H54 (cell line): ENCODE measurements at regions not wholly inside any gene's neighbourhood (a gene's known extent, or its start where the extent isn't known, plus 50 kb on each side); places are given as distances from the start of the nearest gene placed in this dataset.

Experiments used
- DNase-seq: peaks from one replicate; pipeline ENCODE4 v3.0.0; 2011; ENCODE audit warnings: low spot score, mixed read lengths; ENCODE audit not compliant: insufficient read length
- FAIRE-seq: peaks from 3 replicates; lab custom pipeline; 2011; peaks lifted over from hg19 to GRCh38; lab: Jason Lieb, UNC
- POLR2A ChIP-seq: IDR thresholded peaks from 2 replicates; pipeline ENCODE4 v1.6.1; 2011; ENCODE audit warnings: low read depth, mild to moderate bottlenecking, low read length

- TF ChIP-seq POLR2A, result no peak
- DNase-seq (no peak), FAIRE-seq (no peak)
Observed at GRCh38 chr4:189302719-189303118, 638.0 kb upstream of the FRG1 start.

GRCh38 chr4:189304167-189304566 lies 636.5 kb upstream of the FRG1 start:
- no peak for DNase-seq
- no peak for TF ChIP-seq POLR2A
- FAIRE-seq, result no peak

DNA sequence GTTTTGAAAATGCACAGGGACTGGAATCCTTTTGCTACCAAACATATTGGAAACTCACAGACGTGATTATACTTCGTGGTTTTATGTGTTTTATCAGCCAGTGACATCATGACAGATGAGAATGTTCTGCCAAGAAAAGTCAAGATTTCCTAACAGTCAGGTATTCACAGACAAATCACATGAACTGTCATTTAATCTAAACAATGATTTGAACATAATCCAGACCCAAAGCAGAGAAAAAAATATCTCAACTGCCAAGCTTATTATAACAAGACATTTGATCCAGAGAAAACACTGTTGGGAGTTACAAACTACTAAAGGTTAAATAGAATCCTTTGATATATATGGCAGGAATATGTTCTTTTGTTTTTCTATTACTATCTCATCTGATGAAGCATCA lies 635.9 kb upstream of the FRG1 start:
- DNase-seq (no peak), FAIRE-seq (no peak)
- TF ChIP-seq POLR2A, result no peak

GRCh38 chr4:189305500-189305899 lies 635.2 kb upstream of the FRG1 start:
- no peak for DNase-seq
- TF ChIP-seq POLR2A, result no peak
- FAIRE-seq, result no peak

GRCh38 chr4:189311251-189311650 lies 629.4 kb upstream of the FRG1 start:
- FAIRE-seq (no peak), DNase-seq (no peak)
- no peak for TF ChIP-seq POLR2A

DNA sequence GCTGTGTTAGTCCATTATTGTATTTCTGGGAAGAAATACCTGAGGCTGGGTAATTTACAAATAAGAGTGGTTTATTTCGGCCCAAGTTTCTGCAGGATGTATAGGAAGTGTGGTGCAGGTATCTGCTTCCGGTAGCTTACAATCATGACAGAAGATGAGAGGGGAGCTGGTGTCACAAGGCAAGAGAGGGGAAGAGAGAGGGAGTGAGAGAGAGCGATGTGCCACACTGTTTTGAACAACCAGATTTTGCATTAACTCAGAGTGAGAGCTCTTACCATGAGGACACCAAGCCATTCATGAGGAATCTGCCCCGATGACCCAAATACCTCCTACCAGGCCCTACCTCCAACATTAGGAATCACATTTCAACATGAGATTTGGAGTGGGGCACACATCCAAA lies 627.6 kb upstream of the FRG1 start:
- no peak for TF ChIP-seq POLR2A
- DNase-seq (no peak), FAIRE-seq (no peak)

DNA sequence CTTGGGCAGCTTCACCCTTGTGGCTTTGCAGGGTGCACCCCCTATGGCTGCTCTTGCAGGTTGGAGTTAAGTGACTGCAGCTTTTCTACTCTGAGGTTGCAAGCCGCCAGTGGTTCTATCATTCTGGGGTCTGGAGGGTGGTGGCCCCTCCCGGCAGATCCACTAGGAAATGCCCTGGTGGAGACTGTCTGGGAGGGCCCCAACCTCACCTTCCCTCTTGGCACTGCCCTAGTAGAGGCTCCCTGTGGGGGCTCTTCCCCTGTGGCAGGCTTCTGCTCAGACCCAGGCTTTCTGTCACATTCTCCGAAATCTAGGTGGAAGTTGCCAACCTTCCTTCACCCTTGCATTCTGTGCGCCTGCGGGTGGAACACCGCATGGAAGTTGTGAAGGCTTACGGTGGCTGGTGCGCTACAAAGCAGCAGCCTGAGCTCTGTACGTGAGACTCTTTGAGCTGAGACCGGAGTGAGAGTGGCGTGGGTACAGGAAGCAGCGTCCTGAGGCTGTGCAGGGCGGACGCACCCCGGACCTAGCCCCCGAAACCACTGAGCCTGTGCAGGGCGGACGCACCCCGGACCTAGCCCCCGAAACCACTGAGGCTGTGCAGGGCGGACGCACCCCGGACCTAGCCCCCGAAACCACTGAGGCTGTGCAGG lies 626.7 kb upstream of the FRG1 start:
- TF ChIP-seq POLR2A, result no peak
- DNase-seq (no peak), FAIRE-seq (no peak)

DNA sequence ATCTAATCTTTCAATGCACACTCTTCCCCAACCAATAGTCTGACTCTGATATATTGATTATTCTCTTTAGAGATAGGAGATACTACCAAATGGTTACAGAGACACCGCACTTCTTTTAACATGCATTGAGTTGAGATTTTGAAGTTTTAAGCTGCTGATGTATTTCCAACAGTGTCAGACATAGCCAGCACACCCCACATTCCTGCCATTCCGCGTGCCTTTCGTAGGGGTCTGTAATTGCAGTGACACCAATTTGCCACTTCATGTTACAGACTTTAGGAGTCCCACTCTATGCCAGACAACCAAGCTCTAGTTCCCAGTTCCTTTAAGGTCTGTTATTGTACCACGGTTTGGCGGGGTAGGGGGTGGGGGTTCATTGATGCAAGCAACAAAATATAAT lies 618.2 kb upstream of the FRG1 start:
- FAIRE-seq, result no peak
- no peak for TF ChIP-seq POLR2A
- no peak for DNase-seq

DNA sequence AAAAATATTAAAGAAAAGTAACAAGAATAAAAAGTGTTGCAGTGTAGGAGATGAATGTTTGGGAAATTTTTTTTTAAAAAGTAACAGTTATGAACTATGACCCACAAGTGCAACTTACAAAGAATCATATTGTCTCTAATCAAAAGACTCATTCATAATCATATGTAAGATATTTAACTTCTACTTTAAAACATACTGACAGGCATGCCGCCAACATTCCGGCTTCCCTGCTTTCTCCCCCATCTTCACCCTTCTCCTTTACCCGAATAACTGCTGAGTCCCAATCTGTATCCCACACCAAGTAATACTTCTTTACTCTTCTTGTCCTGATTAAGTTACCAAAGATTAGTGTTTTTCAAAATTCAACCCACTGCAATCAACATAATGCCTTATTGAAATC lies 598.8 kb upstream of the FRG1 start:
- FAIRE-seq, result no peak
- DNase-seq, result no peak

DNA sequence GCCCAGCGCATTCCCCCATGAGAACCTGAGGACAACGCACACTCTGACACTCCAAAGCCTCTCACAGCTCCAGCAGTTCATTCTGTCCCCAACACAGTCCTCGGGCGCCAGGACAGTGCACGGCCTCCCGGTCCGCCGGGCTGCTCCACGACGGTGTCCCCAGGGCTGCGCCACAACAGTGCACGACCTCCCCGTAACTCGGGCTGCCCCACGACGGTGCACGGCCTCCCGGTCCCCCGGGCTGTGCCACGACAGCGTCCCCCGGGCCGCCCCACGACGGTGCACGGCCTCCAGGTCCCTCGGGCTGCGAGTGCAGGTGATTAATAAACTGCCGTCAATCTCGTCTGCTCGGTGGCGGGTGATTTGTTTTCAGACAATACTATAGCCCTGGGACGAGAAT lies 585.1 kb upstream of the FRG1 start:
- DNase-seq, result no peak
- no peak for FAIRE-seq
- no peak for TF ChIP-seq POLR2A

More for the DNA sequence above, 598.8 kb upstream of the FRG1 start:
- TF ChIP-seq POLR2A, result no peak

GRCh38 chr4:189362364-189362763 lies 578.3 kb upstream of the FRG1 start:
- no peak for DNase-seq
- no peak for TF ChIP-seq POLR2A
- no peak for FAIRE-seq

DNA sequence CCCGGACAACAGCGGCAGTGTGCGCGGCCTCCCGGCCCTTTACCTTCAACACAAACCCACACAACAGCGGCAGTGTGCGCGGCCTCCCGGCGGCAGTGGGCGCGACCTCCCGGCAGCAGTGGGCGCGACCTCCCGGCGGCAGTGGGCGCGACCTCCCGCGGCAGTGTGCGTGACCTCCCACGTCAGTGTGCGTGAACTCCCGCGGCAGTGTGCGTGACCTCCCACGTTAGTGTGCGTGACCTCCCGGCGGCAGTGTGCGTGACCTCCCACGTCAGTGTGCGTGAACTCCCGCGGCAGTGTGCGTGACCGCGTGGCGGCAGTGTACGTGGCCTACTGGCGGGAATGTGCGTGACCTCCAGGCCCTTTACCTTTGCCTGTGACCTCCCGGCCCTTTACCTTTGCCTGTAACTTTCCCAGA lies 576.6 kb upstream of the FRG1 start:
- no peak for DNase-seq
- TF ChIP-seq POLR2A, result no peak
- no peak for FAIRE-seq

DNA sequence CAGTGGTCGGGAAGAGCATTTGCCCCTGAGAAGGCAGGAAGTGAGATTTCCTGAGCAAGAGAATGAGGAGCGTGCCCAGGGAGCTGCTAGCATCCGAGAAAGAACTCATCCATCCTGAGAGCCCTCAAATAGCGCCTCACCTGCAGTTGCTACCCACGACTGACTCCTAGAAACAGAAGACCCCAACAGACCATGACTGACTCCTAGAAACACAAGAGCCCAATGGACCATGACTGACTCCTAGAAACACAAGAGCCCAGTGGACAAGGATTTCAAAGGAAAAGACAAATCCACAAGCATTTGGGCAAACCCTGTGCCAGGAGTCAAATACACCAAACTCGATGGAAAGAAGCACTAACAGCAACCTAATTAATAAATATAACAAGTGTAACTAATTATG lies 575.2 kb upstream of the FRG1 start:
- FAIRE-seq (no peak), DNase-seq (no peak)
- no peak for TF ChIP-seq POLR2A

GRCh38 chr4:189367832-189368231 lies 572.8 kb upstream of the FRG1 start:
- no peak for FAIRE-seq
- no peak for TF ChIP-seq POLR2A
- DNase-seq, result no peak

DNA sequence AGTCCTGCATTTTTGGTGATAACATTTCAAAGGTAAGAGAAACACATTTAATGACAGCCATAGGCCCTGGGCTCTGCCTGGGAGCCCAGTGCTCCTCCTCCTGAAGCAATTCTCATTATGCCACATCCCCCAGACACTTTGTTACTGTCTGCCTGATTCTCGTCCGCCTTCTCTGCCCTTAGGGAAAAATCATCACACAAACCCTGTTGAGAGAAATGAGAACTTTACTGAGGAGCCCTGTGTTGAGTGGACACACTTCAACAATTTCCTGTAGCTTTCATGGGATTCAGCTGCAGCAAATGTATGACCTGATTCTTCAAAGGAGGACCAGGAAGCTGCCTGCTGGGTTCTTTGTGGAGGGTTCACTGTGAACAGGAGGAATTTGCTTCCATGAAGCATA lies 566.5 kb upstream of the FRG1 start:
- no peak for TF ChIP-seq POLR2A
- FAIRE-seq (no peak), DNase-seq (no peak)
